ENCODE measurements at regions not wholly inside any gene's neighbourhood (a gene's known extent, or its start where the extent isn't known, plus 50 kb on each side); places are given as distances from the start of the nearest gene placed in this dataset.

DNA sequence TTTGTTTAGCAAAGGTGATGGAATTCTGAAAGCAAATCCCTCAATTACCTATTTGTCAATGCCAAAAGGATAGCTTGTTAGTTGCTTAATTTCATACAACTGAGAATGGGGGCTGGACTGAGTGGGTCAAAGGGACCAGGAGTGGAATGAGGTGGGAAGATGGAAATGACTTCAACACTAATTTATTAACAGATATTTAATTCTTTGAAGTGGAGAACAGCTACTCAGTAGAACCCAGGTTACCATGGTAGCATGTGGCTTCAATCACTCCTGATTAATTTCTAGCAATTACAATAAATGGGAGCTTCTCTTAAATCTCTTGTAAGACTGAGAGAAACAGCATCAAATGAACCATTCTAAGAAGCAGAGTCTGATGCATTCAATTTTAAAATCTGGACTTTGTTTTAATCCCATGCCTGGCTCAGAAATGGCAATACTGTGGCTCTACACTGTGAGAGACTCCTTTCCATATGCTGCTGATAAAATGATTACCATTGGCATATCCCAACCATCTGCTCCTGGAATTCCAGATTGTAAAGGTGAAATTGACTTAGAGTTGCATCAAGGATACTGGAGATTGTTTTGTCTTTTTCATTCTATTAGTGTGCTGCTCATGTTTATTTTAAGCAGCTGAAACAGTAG, 607.8 kb downstream of the SNAPC1 start:
- Histone ChIP-seq H3K4me1 (ENCODE audit: control insufficient read depth, insufficient read depth, low read length, poor library complexity, severe bottlenecking) (no peaks in the 10 kb centered on the region), H3K36me3 (ENCODE audit: control insufficient read depth, insufficient read depth, low read length) (no peaks in the 10 kb centered on the region), H3K9me3 (ENCODE audit: control insufficient read depth in 2 of 2, low read length in 2 of 2) (no peaks in the 10 kb centered on the region), H3K27me3 (ENCODE audit: control insufficient read depth, insufficient read depth, low read length) (no peaks in the 10 kb centered on the region), H3K4me3 (ENCODE audit: low read depth, low read length) (no peak overlapping the region), H3K27ac (ENCODE audit: insufficient read depth, low read length, poor library complexity, severe bottlenecking) (no peak overlapping the region)
- Mint-ChIP-seq H3K4me1 (no peaks in the 10 kb centered on the region), H3K4me3 (no peak overlapping the region), H3K27me3 (no peaks in the 10 kb centered on the region), H3K36me3 (no peaks in the 10 kb centered on the region), H3K27ac (no peak overlapping the region), H3K9me3 (peaks cover 0 to 15% (median 5%) of the 10 kb centered on the region in 7 donors)
- DNase-seq (no peak), ATAC-seq (ENCODE audit: low read depth in 2 of 2) (no peak)

DNA sequence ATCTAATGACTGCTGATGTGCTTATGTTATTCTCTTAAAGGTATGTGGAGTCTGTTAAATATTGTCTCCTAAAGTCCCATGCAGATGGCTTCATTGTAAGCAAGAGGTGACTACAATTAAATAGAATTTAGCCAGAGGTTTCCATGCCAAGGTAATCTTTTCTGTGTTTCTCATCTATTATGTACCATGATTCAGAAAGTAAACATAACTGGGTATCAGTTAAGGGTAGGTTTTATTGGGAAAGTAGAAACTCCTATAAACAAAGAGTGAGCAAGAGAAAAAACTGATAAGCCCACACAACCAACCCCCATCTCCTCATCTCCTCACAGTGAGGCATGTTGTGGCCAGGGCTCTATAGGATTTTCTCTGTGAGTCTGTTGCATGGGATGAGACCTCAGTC, 611.7 kb downstream of the SNAPC1 start:
- H3K27me3 Mint-ChIP-seq = no peaks in the 10 kb centered on the region
- H3K4me3 Mint-ChIP-seq = no peak overlapping the region
- Histone ChIP-seq H3K4me1 (ENCODE audit: control insufficient read depth, insufficient read depth, low read length, poor library complexity, severe bottlenecking) (no peaks in the 10 kb centered on the region), H3K4me3 (ENCODE audit: low read depth, low read length) (no peak overlapping the region), H3K36me3 (ENCODE audit: control insufficient read depth, insufficient read depth, low read length) (no peaks in the 10 kb centered on the region), H3K9me3 (ENCODE audit: control insufficient read depth in 2 of 2, low read length in 2 of 2) (no peaks in the 10 kb centered on the region), H3K27me3 (ENCODE audit: control insufficient read depth, insufficient read depth, low read length) (no peaks in the 10 kb centered on the region), H3K27ac (ENCODE audit: insufficient read depth, low read length, poor library complexity, severe bottlenecking) (no peak overlapping the region)
- H3K36me3 Mint-ChIP-seq = no peaks in the 10 kb centered on the region
- H3K27ac Mint-ChIP-seq = no peak overlapping the region
- ATAC-seq (ENCODE audit: low read depth in 2 of 2) (no peak), DNase-seq (no peak)
- H3K9me3 Mint-ChIP-seq = peaks cover 0 to 20% (median 2%) of the 10 kb centered on the region in 7 donors
- no peaks in the 10 kb centered on the region for H3K4me1 Mint-ChIP-seq

DNA sequence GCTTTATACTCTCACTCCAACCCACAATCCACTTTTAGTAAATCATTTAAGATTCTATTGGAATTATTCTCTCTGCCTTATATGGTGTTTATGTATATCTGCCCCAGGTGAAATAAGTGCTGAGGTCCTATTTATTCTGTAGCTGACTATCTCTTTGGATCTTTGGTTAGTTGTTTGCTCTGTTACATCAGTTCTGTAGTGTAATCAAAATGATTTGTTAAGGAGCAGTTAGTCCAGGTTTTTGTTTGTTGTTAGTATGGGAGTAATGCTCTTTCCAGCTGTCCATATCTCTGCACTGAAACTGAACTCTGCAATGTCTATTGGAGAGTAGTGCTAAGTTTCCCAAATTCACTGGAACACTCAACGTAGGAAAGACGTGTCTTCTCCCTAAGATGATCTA, 615.8 kb downstream of the SNAPC1 start:
- Mint-ChIP-seq H3K4me3 (no peak overlapping the region), H3K9me3 (peaks cover 0 to 15% (median 4%) of the 10 kb centered on the region in 7 donors), H3K27me3 (no peaks in the 10 kb centered on the region), H3K36me3 (no peaks in the 10 kb centered on the region), H3K4me1 (no peaks in the 10 kb centered on the region), H3K27ac (no peak overlapping the region)
- Histone ChIP-seq H3K9me3 (ENCODE audit: control insufficient read depth in 2 of 2, low read length in 2 of 2) (no peaks in the 10 kb centered on the region), H3K4me1 (ENCODE audit: control insufficient read depth, insufficient read depth, low read length, poor library complexity, severe bottlenecking) (no peaks in the 10 kb centered on the region), H3K27ac (ENCODE audit: insufficient read depth, low read length, poor library complexity, severe bottlenecking) (no peak overlapping the region), H3K4me3 (ENCODE audit: low read depth, low read length) (no peak overlapping the region), H3K27me3 (ENCODE audit: control insufficient read depth, insufficient read depth, low read length) (no peaks in the 10 kb centered on the region), H3K36me3 (ENCODE audit: control insufficient read depth, insufficient read depth, low read length) (no peaks in the 10 kb centered on the region)
- DNase-seq = no peak
- no peak for ATAC-seq (ENCODE audit: low read depth in 2 of 2)

DNA sequence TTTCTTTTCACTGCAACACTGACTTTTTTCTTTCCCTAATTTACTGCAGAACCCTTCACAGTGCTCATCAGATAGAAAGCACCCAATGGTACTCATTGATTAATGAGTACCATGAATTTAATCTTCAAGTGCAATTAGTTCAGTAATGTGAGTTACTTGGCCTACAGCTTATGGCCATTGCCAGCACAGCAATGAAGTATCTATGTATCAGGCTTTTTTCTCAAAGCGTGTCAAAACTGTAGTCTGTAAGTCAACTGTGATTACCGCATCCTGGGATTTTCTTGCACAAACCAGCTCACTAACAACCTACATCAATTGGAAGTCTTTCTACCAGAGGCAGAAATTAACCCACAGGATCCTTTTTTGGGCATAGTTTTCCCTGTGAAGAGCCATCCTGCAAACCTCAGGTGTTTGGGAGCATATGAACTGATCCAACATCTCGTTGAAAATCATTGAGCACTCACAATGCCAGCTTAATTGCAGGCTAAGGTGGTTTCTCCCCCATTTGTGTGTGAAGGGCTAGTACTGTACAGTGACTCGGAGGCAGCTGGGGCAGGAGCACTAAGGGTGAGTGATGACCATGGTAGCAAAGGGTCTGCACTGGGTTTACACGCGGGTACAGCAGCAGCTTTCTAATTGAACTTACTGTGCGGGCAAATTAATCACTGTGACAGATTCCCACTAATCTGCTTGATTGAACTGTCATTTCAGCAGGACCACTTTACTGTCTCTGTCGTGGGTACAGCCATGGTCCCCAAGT, 619.3 kb downstream of the SNAPC1 start:
- Histone ChIP-seq H3K27me3 (ENCODE audit: control insufficient read depth, insufficient read depth, low read length) (no peaks in the 10 kb centered on the region), H3K4me1 (ENCODE audit: control insufficient read depth, insufficient read depth, low read length, poor library complexity, severe bottlenecking) (no peaks in the 10 kb centered on the region), H3K9me3 (ENCODE audit: control insufficient read depth in 2 of 2, low read length in 2 of 2) (no peaks in the 10 kb centered on the region), H3K27ac (ENCODE audit: insufficient read depth, low read length, poor library complexity, severe bottlenecking) (no peak overlapping the region), H3K36me3 (ENCODE audit: control insufficient read depth, insufficient read depth, low read length) (no peaks in the 10 kb centered on the region), H3K4me3 (ENCODE audit: low read depth, low read length) (no peak overlapping the region)
- H3K27me3 Mint-ChIP-seq = no peaks in the 10 kb centered on the region
- H3K4me3 Mint-ChIP-seq = no peak overlapping the region
- H3K36me3 Mint-ChIP-seq = no peaks in the 10 kb centered on the region
- H3K9me3 Mint-ChIP-seq = peaks cover 0 to 18% (median 5%) of the 10 kb centered on the region in 7 donors
- H3K4me1 Mint-ChIP-seq = no peaks in the 10 kb centered on the region
- H3K27ac Mint-ChIP-seq = no peak overlapping the region
- DNase-seq (no peak), ATAC-seq (ENCODE audit: low read depth in 2 of 2) (no peak)

DNA sequence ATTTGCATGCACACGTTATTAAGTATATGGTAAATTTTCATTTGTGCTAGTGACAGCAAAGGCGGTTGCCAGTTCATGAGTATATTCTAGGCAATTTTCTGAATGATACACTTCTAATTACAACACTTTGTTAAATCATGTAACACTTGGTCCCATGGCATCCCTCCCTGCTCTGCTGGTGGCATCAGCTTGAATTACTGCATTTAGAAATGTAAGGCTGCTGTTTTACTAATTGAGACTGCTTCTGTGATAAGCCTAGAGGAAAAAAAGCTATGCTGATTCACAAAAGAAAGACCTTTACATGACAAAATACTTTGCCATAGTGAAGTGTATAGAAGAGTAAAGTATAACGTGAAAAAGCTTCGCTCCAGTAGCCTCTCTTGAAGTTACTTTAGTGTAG, 636.1 kb downstream of the KCNH5 start:
- H3K27me3 ChIP-seq (ENCODE audit: control insufficient read depth, insufficient read depth, low read length) = no peaks in the 10 kb centered on the region
- H3K4me3 Mint-ChIP-seq = no peak overlapping the region
- H3K9me3 Mint-ChIP-seq = peaks cover 0 to 6% (median 2%) of the 10 kb centered on the region in 7 donors
- no peak overlapping the region for H3K27ac ChIP-seq (ENCODE audit: insufficient read depth, low read length, poor library complexity, severe bottlenecking)
- no peaks in the 10 kb centered on the region for H3K27me3 Mint-ChIP-seq
- H3K4me1 ChIP-seq (ENCODE audit: control insufficient read depth, insufficient read depth, low read length, poor library complexity, severe bottlenecking) = no peaks in the 10 kb centered on the region
- ATAC-seq (ENCODE audit: low read depth in 2 of 2) (no peak), DNase-seq (no peak)
- no peak overlapping the region for H3K27ac Mint-ChIP-seq
- no peaks in the 10 kb centered on the region for H3K36me3 ChIP-seq (ENCODE audit: control insufficient read depth, insufficient read depth, low read length)
- H3K9me3 ChIP-seq (ENCODE audit: control insufficient read depth in 2 of 2, low read length in 2 of 2) = no peaks in the 10 kb centered on the region
- H3K36me3 Mint-ChIP-seq = no peaks in the 10 kb centered on the region
- no peak overlapping the region for H3K4me3 ChIP-seq (ENCODE audit: low read depth, low read length)
- no peaks in the 10 kb centered on the region for H3K4me1 Mint-ChIP-seq

DNA sequence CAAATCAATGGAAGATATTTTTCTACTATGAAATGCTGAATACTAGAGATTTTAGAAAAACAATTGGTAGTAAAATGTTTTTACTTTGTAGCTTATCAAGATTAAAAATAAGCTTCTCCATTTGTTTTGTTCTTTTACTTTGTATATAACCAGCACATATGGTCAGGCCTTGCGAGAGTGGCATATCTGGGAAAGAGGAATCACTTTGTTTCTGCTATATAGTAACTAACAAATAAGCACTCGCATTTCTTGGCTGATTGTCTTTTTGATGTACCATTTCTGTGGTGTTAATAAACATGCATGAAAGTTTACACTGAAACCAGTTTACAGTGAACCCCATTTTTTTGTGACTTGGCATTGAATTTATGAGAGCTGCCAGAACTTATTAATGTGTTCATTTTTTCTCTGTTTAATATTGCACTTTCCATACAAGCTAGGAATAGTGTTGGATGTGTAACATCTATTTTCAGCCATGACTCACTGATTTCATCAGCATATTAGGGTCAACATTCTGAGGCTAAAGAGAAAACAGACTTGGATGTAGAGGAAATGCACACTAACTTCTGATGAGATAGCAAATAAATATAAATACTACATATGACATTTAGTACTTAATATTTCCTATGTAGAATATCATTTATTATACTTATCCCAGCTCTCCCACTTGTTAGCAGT, 635.5 kb downstream of the KCNH5 start:
- Mint-ChIP-seq H3K36me3 (no peaks in the 10 kb centered on the region), H3K4me3 (no peak overlapping the region), H3K4me1 (no peaks in the 10 kb centered on the region), H3K9me3 (peaks cover 0 to 3% (median 2%) of the 10 kb centered on the region in 7 donors), H3K27ac (no peak overlapping the region), H3K27me3 (no peaks in the 10 kb centered on the region)
- Histone ChIP-seq H3K4me3 (ENCODE audit: low read depth, low read length) (no peak overlapping the region), H3K4me1 (ENCODE audit: control insufficient read depth, insufficient read depth, low read length, poor library complexity, severe bottlenecking) (no peaks in the 10 kb centered on the region), H3K9me3 (ENCODE audit: control insufficient read depth in 2 of 2, low read length in 2 of 2) (no peaks in the 10 kb centered on the region), H3K27ac (ENCODE audit: insufficient read depth, low read length, poor library complexity, severe bottlenecking) (no peak overlapping the region), H3K27me3 (ENCODE audit: control insufficient read depth, insufficient read depth, low read length) (no peaks in the 10 kb centered on the region), H3K36me3 (ENCODE audit: control insufficient read depth, insufficient read depth, low read length) (no peaks in the 10 kb centered on the region)
- DNase-seq (no peak), ATAC-seq (ENCODE audit: low read depth in 2 of 2) (no peak)

DNA sequence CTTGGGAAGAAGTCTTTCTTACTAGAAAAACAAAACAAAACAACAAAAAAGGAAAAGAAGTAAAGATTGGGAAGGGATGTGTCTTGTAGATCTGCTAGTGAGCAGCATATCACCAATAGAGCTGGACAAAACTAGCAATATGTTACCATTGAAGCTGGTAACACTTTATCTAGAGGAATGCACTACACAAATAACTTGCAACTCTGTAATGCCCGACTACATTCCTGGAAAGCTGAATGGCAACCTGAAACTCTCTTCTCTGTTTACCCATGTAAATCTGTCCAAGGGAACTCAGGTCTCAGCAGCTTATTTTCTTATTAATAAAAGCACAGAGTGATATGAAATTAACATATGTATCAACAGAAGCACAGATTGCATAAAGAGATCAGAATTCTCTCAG, 624.4 kb downstream of the KCNH5 start:
- DNase-seq = no peak
- Histone ChIP-seq H3K9me3 (ENCODE audit: control insufficient read depth in 2 of 2, low read length in 2 of 2) (no peaks in the 10 kb centered on the region), H3K4me3 (ENCODE audit: low read depth, low read length) (no peak overlapping the region), H3K36me3 (ENCODE audit: control insufficient read depth, insufficient read depth, low read length) (no peaks in the 10 kb centered on the region), H3K4me1 (ENCODE audit: control insufficient read depth, insufficient read depth, low read length, poor library complexity, severe bottlenecking) (no peaks in the 10 kb centered on the region), H3K27me3 (ENCODE audit: control insufficient read depth, insufficient read depth, low read length) (no peaks in the 10 kb centered on the region), H3K27ac (ENCODE audit: insufficient read depth, low read length, poor library complexity, severe bottlenecking) (no peak overlapping the region)
- H3K27ac Mint-ChIP-seq = no peak overlapping the region
- H3K9me3 Mint-ChIP-seq = peaks cover 2 to 6% (median 4%) of the 10 kb centered on the region in 7 donors
- no peak for ATAC-seq (ENCODE audit: low read depth in 2 of 2)
- no peaks in the 10 kb centered on the region for H3K27me3 Mint-ChIP-seq
- no peaks in the 10 kb centered on the region for H3K4me1 Mint-ChIP-seq
- H3K36me3 Mint-ChIP-seq = no peaks in the 10 kb centered on the region
- no peak overlapping the region for H3K4me3 Mint-ChIP-seq

Data from CD4-positive, CD25-positive, alpha-beta regulatory T cell (primary cell).